ENCODE measurements at regions not wholly inside any gene's neighbourhood (a gene's known extent, or its start where the extent isn't known, plus 50 kb on each side); places are given as distances from the start of the nearest gene placed in this dataset.

DNA sequence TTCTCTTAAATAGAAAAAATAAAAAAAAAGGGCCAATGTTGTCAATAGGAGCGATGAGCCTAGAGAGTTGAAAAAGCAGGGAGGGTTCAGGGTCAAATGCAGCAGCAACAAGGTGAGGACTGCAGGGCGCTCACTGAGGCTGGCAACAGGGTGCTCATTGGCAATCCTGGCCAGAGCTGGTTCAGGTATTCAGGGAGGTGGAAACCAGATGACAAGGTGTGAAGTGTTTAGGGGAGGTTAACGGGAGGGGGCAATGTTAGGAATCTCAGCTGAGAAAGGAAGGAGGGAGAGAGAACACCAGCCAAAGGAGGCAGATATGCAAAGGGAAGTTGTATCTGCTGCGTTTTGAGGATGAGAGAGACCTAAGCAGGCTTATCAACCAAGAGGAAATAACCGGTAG lies 129.8 kb upstream of the DAB1 start:
- TF ChIP-seq, protein P1, sequence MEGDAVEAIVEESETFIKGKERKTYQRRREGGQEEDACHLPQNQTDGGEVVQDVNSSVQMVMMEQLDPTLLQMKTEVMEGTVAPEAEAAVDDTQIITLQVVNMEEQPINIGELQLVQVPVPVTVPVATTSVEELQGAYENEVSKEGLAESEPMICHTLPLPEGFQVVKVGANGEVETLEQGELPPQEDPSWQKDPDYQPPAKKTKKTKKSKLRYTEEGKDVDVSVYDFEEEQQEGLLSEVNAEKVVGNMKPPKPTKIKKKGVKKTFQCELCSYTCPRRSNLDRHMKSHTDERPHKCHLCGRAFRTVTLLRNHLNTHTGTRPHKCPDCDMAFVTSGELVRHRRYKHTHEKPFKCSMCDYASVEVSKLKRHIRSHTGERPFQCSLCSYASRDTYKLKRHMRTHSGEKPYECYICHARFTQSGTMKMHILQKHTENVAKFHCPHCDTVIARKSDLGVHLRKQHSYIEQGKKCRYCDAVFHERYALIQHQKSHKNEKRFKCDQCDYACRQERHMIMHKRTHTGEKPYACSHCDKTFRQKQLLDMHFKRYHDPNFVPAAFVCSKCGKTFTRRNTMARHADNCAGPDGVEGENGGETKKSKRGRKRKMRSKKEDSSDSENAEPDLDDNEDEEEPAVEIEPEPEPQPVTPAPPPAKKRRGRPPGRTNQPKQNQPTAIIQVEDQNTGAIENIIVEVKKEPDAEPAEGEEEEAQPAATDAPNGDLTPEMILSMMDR (IDR thresholded peaks at IDR 0.05): no peak
- no peak for TF ChIP-seq POLR2A (IDR thresholded peaks at IDR 0.05)
